ENCODE measurements at regions not wholly inside any gene's neighbourhood (a gene's known extent, or its start where the extent isn't known, plus 50 kb on each side); places are given as distances from the start of the nearest gene placed in this dataset.

DNA sequence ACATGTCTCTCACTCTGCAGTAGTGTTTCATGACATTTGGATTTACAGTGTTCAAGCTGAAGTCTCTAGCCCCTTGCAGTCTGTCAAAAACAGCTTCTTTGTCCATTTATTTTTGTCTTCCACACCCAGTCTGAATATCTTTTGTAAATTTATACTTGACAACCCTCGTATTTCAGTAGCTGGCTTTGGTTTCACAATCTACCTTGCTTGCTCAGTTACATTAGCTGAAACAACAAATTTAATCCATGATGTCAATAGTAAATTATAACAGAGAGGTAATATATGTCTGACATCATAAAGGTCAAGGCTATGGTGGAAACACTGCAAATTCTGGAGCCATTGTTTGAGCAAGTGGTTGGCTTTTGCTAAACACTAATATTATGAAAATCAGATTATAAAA is 328.7 kb downstream of the MTX2 start (continued):
- TF ChIP-seq, protein P1, sequence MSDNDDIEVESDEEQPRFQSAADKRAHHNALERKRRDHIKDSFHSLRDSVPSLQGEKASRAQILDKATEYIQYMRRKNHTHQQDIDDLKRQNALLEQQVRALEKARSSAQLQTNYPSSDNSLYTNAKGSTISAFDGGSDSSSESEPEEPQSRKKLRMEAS (IDR thresholded peaks at IDR 0.05): no peak
- TF ChIP-seq, protein P2, sequence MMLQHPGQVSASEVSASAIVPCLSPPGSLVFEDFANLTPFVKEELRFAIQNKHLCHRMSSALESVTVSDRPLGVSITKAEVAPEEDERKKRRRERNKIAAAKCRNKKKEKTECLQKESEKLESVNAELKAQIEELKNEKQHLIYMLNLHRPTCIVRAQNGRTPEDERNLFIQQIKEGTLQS (IDR thresholded peaks at IDR 0.05): no peak

DNA sequence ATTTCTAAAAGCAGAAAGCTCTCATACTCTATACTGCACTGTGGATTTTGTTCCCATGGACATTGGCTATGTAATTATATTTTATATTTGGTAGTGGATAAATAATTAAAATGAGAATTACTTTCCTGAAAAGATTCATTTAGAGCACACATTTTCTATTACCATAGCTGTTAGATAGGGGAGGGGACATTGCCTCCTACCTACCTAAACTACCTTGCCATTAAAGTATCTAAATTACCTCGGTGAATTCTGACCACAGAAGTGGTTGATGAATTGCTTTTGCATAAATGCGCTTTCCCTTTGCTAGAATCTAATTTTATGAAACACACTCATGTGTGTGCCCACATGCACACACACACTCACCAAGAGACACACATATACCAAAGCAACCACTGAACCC is 329.1 kb downstream of the MTX2 start:
- Histone ChIP-seq H3K36me3 (ENCODE audit: control insufficient read depth in 4 of 4, insufficient read depth in 3 of 4, low read depth in 1 of 4, low read length in 3 of 4) (no peaks in the 10 kb centered on the region), H3K9ac (ENCODE audit: low read depth in 1 of 2, low read length in 2 of 2) (no peak overlapping the region), H3K9me3 (ENCODE audit: control insufficient read depth in 4 of 4, low read length in 3 of 4) (no peaks in the 10 kb centered on the region), H3K4me3 (ENCODE audit: low read depth in 1 of 3, low read length in 3 of 3) (no peak overlapping the region), H3K27me3 (ENCODE audit: control insufficient read depth in 4 of 4, insufficient read depth in 4 of 4, low read length in 3 of 4) (no peaks in the 10 kb centered on the region), H3K27ac (ENCODE audit: low read depth in 1 of 2, low read length in 2 of 2) (no peak overlapping the region), H3K4me1 (ENCODE audit: control insufficient read depth in 4 of 4, insufficient read depth in 4 of 4, low read length in 3 of 4) (no peaks in the 10 kb centered on the region)
- 93% methylated on average over 2 of the region's 2 CpGs for WGBS
- no peak for DNase-seq (ENCODE audit: low spot score)
- TF ChIP-seq RAD21 (IDR thresholded peaks at IDR 0.05) (no peak), JUND (IDR thresholded peaks at IDR 0.05) (no peak), NR2F2 (IDR thresholded peaks at IDR 0.05) (no peak), HNF4G (IDR thresholded peaks at IDR 0.05) (no peak), TAF1 (conservative IDR thresholded peaks at IDR 0.05) (no peak), HNF4A (conservative IDR thresholded peaks at IDR 0.05) (no peak), EGR1 (IDR thresholded peaks at IDR 0.05; ENCODE audit: low read depth in 2 of 2) (no peak), RXRA (IDR thresholded peaks at IDR 0.05) (no peak), GABPA (IDR thresholded peaks at IDR 0.05 in 1 of 2, conservative IDR thresholded peaks at IDR 0.05 in 1 of 2) (no peak), FOXA1 (IDR thresholded peaks at IDR 0.05) (no peak), YY1 (IDR thresholded peaks at IDR 0.05) (no peak), FOXA2 (IDR thresholded peaks at IDR 0.05) (no peak), SP1 (IDR thresholded peaks at IDR 0.05) (no peak)
- TF ChIP-seq, protein P2 (IDR thresholded peaks at IDR 0.05): no peak
- TF ChIP-seq, protein P3, sequence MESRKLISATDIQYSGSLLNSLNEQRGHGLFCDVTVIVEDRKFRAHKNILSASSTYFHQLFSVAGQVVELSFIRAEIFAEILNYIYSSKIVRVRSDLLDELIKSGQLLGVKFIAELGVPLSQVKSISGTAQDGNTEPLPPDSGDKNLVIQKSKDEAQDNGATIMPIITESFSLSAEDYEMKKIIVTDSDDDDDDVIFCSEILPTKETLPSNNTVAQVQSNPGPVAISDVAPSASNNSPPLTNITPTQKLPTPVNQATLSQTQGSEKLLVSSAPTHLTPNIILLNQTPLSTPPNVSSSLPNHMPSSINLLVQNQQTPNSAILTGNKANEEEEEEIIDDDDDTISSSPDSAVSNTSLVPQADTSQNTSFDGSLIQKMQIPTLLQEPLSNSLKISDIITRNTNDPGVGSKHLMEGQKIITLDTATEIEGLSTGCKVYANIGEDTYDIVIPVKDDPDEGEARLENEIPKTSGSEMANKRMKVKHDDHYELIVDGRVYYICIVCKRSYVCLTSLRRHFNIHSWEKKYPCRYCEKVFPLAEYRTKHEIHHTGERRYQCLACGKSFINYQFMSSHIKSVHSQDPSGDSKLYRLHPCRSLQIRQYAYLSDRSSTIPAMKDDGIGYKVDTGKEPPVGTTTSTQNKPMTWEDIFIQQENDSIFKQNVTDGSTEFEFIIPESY (IDR thresholded peaks at IDR 0.05): no peak
- TF ChIP-seq, protein P1 (IDR thresholded peaks at IDR 0.05): no peak
- TF ChIP-seq, protein P4, sequence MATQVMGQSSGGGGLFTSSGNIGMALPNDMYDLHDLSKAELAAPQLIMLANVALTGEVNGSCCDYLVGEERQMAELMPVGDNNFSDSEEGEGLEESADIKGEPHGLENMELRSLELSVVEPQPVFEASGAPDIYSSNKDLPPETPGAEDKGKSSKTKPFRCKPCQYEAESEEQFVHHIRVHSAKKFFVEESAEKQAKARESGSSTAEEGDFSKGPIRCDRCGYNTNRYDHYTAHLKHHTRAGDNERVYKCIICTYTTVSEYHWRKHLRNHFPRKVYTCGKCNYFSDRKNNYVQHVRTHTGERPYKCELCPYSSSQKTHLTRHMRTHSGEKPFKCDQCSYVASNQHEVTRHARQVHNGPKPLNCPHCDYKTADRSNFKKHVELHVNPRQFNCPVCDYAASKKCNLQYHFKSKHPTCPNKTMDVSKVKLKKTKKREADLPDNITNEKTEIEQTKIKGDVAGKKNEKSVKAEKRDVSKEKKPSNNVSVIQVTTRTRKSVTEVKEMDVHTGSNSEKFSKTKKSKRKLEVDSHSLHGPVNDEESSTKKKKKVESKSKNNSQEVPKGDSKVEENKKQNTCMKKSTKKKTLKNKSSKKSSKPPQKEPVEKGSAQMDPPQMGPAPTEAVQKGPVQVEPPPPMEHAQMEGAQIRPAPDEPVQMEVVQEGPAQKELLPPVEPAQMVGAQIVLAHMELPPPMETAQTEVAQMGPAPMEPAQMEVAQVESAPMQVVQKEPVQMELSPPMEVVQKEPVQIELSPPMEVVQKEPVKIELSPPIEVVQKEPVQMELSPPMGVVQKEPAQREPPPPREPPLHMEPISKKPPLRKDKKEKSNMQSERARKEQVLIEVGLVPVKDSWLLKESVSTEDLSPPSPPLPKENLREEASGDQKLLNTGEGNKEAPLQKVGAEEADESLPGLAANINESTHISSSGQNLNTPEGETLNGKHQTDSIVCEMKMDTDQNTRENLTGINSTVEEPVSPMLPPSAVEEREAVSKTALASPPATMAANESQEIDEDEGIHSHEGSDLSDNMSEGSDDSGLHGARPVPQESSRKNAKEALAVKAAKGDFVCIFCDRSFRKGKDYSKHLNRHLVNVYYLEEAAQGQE (IDR thresholded peaks at IDR 0.05): no peak
- TF ChIP-seq, protein P5, sequence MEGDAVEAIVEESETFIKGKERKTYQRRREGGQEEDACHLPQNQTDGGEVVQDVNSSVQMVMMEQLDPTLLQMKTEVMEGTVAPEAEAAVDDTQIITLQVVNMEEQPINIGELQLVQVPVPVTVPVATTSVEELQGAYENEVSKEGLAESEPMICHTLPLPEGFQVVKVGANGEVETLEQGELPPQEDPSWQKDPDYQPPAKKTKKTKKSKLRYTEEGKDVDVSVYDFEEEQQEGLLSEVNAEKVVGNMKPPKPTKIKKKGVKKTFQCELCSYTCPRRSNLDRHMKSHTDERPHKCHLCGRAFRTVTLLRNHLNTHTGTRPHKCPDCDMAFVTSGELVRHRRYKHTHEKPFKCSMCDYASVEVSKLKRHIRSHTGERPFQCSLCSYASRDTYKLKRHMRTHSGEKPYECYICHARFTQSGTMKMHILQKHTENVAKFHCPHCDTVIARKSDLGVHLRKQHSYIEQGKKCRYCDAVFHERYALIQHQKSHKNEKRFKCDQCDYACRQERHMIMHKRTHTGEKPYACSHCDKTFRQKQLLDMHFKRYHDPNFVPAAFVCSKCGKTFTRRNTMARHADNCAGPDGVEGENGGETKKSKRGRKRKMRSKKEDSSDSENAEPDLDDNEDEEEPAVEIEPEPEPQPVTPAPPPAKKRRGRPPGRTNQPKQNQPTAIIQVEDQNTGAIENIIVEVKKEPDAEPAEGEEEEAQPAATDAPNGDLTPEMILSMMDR (IDR thresholded peaks at IDR 0.05; ENCODE audit: low read depth, low read length, missing input control): no peak
